22Rv1 (cell line): ENCODE measurements at regions not wholly inside any gene's neighbourhood (a gene's known extent, or its start where the extent isn't known, plus 50 kb on each side); places are given as distances from the start of the nearest gene placed in this dataset.

ENCODE experiments used
- ZFX ChIP-seq: fragments of 450-650 bp; IDR thresholded peaks from 2 replicates; pipeline ENCODE4 v1.6.1; 2017; ENCODE audit warnings: antibody characterized with exemption, borderline replicate concordance
- TF ChIP-seq, protein P1 (sequence below): fragments of 450-650 bp; IDR thresholded peaks from 2 replicates; pipeline ENCODE4 v1.5.1; 2017; ENCODE audit warnings: mild to moderate bottlenecking

DNA sequence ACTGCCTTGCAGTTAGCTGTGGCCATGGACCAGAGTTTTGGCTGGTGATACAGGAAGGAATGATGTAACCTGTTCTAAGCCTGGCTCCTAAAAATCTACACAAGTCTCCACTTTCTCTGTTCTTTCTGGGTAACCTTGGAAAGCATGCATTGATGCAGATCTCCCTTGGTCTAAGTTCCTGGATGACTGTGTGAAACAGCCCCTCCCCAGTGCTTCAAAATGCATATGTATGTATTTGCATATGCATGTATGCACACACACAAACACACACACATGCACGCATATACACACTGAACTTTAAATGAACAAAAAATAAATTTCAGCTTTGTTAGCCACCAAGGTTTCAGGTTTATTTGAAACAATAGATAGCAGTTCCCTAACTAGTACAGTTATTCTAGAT, 296.1 kb downstream of the OSR1 start:
- TF ChIP-seq, protein P1, sequence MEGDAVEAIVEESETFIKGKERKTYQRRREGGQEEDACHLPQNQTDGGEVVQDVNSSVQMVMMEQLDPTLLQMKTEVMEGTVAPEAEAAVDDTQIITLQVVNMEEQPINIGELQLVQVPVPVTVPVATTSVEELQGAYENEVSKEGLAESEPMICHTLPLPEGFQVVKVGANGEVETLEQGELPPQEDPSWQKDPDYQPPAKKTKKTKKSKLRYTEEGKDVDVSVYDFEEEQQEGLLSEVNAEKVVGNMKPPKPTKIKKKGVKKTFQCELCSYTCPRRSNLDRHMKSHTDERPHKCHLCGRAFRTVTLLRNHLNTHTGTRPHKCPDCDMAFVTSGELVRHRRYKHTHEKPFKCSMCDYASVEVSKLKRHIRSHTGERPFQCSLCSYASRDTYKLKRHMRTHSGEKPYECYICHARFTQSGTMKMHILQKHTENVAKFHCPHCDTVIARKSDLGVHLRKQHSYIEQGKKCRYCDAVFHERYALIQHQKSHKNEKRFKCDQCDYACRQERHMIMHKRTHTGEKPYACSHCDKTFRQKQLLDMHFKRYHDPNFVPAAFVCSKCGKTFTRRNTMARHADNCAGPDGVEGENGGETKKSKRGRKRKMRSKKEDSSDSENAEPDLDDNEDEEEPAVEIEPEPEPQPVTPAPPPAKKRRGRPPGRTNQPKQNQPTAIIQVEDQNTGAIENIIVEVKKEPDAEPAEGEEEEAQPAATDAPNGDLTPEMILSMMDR = no peak
- no peak for TF ChIP-seq ZFX
